ENCODE measurements at regions not wholly inside any gene's neighbourhood (a gene's known extent, or its start where the extent isn't known, plus 50 kb on each side); places are given as distances from the start of the nearest gene placed in this dataset.

DNA sequence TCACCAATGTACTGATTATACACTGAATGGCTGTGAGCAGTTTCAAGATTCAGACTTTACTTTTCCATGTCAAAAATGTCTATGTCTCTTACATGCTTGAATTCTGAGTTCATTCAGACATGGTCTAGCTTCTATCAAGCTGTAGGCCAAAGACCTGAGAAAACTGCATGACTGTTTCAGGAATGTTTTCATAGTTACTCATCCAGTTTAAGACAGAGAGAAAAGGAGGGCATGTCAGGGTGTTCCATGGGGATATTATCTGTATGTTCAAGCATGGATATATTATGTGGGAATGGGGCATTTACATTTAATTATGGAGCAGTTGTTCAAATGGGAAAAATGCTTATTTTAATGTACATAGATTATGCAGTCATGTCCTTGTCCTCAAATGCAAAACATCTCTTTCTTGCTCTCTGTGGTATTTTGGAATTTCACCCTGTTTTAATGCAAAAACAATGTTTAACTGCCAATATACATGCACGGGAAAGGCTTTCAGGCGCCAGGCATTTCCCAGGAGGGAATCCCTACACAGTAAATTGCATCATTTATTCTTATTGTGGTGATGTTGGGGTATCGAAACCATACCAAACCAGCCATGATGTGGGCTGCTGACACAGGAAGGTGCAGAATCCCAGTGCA lies 429.1 kb upstream of the INTU start:
- TF ChIP-seq ZNF274 (IDR thresholded peaks at IDR 0.05; ENCODE audit: low read depth, low read length) (no peak), SUZ12 (IDR thresholded peaks at IDR 0.05; ENCODE audit: extremely low read depth, insufficient read depth, insufficient read length) (no peak)
